ENCODE measurements at regions not wholly inside any gene's neighbourhood (a gene's known extent, or its start where the extent isn't known, plus 50 kb on each side); places are given as distances from the start of the nearest gene placed in this dataset.

DNA sequence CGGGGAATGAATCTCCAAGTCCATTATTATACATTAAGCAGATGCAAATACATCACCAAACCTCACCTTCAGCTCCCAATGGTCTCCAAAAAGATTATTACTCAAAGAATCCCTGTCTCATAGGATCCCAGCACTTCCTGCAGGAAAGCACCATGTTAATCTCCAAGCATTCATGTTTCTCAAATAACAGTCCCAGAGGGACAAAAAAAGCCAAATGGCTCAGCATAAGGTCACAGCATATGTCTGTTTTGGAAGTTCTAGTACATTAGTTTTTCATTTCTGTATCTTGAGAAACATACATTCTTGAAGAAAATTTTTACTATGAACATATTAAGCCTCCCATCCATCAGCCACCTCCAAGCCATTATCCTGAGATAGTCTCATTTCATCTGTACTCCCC, 103.3 kb downstream of the METTL4 start:
- DNase-seq = no peak

DNA sequence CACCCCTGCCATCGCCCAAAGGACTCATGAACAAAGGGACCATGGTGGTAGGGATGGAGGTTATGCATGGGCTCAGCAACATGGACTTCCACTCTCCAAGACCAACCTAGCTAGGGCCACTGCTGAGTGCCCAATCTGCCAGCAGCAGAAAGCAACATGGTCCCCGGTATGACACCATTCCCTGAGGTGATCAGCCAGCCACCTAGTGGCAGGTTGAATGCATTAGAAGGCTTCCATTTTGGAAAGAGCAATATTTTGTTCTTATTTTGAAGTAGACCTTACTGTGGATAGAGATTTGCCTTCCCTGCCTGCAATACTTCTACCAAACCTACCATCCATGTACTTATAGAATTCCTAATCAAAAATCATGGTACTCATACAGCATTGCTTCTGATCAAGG, 99.8 kb downstream of the METTL4 start:
- DNase-seq = no peak

DNA sequence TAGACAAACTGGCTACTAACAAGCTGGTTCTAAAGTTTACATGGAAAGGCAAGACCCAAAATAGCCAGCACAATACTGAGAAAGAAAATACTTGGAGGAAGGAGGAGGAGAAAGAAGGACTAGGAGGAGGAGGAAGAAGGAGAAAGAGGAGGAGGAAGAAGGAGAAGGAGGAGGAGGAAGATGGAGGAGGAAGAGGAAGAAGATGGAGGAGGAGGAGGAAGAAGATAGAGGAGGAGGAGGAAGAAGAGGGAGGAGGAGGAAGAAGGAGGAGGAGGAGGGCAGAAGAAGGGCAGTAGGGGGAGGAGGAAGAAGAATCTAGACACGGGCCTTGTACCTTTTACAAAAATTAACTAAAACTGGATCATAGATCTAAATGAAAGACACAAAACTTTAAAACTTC, 92.6 kb downstream of the METTL4 start:
- no peak for DNase-seq

DNA sequence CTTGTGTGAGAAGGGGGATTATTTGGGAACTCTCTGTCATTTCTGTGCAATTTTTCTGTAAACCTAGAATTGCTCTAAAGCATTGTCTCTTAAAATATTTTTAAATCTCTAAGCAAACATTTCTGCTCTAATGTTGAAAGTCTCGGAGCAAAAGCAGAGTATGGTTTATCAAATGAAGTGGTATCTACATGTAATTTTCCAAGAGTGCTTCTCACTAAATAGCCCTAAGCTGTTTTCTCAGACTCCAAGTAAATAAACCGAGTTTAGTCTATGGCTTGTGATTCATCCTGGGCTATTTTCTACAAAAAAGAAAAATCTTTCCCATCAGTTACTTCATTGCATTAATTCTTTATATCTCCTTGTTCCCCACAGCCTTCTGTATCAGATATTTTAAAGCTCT, 90.8 kb downstream of the METTL4 start:
- no peak for DNase-seq

DNA sequence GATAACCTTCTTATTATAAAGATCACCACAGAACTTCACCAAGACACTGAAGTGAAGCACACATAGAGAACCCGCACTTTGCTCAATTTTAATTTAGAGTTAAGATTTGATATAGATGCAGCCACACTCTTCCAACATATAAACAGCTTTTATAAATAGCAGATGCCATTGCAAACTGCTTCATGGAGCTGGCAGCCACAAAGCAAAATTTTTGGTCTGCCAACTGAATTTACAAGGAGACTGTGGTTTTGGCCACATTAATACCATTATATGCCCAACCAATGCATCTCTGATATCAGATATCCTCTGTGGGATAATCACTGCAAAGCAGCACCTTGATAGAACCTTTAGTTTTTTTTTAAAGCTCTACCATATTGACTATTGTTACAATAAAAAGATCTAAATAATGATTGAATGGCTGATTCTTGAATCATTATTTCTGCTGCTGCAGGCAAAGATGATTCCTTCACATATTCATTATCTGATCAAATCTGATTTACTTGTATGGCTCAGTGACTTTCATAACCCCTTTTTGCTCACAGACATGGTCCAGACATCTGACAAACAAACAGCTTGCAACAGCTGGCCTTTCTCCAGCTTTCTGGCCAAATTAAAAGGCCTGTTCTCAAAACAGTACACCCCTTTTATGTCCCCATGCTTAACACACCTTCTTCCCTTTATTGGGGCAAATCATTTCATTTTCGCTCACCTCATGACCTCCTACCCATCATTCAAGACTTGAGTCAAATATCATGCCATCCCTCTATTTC, 88.4 kb downstream of the METTL4 start:
- no peak for DNase-seq

DNA sequence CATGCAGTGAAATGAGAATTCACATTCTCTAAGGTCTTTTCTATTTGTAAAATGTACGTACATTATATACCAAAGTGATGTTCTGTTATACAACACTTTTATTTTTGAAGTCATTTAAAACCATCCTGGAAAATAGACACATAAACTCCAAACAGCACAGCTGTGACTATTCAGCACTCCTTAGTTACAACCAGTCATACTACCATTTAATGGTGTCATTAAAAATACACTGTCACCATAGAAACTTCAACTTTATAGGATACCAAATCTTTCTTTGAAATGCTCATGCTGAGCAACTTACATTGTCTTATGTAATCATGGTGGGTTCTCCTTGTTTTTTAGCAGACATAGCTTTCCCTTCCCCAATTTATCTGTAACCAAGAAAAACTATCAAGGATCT, 85.3 kb downstream of the METTL4 start:
- DNase-seq = no peak

DNA sequence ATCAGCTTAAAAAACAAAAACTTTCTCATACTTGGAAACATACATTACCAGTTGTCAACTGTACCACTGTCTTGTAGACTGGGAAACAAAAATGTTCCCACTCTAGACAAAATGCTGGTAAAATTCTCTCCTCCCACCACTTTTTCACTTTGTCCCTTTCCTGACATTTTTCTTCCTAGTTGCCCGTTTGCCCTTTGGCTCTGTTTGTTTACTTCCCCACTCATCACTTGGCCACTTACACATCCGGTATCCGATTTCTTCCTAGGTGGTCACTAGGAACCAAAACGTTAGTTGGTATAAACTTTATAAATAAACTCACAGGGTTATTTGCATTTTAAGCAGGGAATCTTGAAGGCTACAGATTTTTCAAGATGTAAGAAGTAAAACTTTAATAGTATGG, 84.9 kb downstream of the METTL4 start:
- DNase-seq = no peak
